K562 (cell line): ENCODE measurements at regions not wholly inside any gene's neighbourhood (a gene's known extent, or its start where the extent isn't known, plus 50 kb on each side); places are given as distances from the start of the nearest gene placed in this dataset.

Experiments used
- CBX5 ChIP-seq: IDR thresholded peaks from 2 replicates; pipeline ENCODE4 v1.6.1; 2014; ENCODE audit warnings: low read depth, borderline replicate concordance
- MEF2D ChIP-seq: conservative IDR thresholded peaks from 2 replicates; pipeline ENCODE4 v1.6.1; 2016; ENCODE audit warnings: low read depth, missing genetic modification characterization, missing compliant biosample characterization
- PATZ1 ChIP-seq: fragments of 250-450 bp; sonication (Bioruptor Pico); IDR thresholded peaks from 2 replicates; pipeline ENCODE4 v1.5.0; 2020; ENCODE audit warnings: mild to moderate bottlenecking, borderline replicate concordance
- SETDB1 ChIP-seq: IDR thresholded peaks from one replicate; pipeline ENCODE4 v1.6.1; 2012; ENCODE audit warnings: low read length, control low read depth, inconsistent platforms
- ZNF512 ChIP-seq: IDR thresholded peaks from 2 replicates; pipeline ENCODE4 v1.6.1; 2016; ENCODE audit warnings: missing genetic modification characterization, missing compliant biosample characterization
- TF ChIP-seq, protein P1 (sequence below), 2 experiments: fragments of 450-650 bp; IDR thresholded peaks; 2 replicates each; pipeline ENCODE4 v1.6.1; 2018; ENCODE audit warnings: mild to moderate bottlenecking in 2 of 2, low read depth in 1 of 2; ENCODE audit not compliant: partially characterized antibody in 2 of 2

DNA sequence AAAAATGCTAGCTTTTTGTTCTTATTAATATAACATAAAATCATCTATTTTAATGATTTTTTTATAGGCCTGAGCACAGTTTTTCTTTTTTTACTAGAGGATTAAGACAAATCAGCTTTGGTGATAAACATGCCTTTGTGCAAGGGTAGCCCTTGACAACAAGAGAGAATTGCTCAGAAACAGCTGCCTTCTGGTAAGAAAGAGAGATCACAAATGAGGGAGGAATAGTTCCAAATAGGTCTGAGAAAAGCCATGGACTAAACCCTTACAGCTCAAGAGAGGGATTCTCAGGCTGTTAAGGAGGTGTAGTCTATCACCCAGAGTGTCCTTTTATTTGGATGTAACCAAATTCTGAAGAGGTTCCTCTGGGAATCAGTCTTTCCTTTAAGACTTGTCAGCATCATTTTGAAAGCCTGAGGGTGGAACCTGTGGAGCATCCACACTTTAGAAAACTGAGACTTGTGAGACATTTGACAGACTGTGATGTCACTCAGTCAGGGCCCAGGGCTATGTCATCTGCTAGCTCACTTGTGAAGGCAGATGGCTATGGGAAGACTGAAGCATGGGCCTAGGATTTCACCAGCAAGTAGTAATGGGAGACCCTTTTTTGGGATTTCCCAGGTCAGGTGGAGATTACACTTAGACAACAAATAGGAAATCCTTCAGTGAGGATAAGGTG lies 102.9 kb upstream of the KCNAB1 start (continued):
- TF ChIP-seq PATZ1 (CRISPR knock-in tag) = no peak
- TF ChIP-seq SETDB1 = no peak
- TF ChIP-seq CBX5 = no peak
- TF ChIP-seq, protein P1, sequence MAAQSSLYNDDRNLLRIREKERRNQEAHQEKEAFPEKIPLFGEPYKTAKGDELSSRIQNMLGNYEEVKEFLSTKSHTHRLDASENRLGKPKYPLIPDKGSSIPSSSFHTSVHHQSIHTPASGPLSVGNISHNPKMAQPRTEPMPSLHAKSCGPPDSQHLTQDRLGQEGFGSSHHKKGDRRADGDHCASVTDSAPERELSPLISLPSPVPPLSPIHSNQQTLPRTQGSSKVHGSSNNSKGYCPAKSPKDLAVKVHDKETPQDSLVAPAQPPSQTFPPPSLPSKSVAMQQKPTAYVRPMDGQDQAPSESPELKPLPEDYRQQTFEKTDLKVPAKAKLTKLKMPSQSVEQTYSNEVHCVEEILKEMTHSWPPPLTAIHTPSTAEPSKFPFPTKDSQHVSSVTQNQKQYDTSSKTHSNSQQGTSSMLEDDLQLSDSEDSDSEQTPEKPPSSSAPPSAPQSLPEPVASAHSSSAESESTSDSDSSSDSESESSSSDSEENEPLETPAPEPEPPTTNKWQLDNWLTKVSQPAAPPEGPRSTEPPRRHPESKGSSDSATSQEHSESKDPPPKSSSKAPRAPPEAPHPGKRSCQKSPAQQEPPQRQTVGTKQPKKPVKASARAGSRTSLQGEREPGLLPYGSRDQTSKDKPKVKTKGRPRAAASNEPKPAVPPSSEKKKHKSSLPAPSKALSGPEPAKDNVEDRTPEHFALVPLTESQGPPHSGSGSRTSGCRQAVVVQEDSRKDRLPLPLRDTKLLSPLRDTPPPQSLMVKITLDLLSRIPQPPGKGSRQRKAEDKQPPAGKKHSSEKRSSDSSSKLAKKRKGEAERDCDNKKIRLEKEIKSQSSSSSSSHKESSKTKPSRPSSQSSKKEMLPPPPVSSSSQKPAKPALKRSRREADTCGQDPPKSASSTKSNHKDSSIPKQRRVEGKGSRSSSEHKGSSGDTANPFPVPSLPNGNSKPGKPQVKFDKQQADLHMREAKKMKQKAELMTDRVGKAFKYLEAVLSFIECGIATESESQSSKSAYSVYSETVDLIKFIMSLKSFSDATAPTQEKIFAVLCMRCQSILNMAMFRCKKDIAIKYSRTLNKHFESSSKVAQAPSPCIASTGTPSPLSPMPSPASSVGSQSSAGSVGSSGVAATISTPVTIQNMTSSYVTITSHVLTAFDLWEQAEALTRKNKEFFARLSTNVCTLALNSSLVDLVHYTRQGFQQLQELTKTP (IDR thresholded peaks at IDR 0.05; ENCODE audit: low read depth in 1 of 2, partially characterized antibody in 2 of 2) = no peak
- TF ChIP-seq MEF2D (tag) = no peak
- TF ChIP-seq ZNF512 = no peak
- TF ChIP-seq, all 486 proteins: peak for 0
